Smooth muscle cell (in vitro differentiated cells): ENCODE measurements at regions not wholly inside any gene's neighbourhood (a gene's known extent, or its start where the extent isn't known, plus 50 kb on each side); places are given as distances from the start of the nearest gene placed in this dataset.

Experiments used
- DNase-seq: peaks from one replicate; lab custom pipeline; 2025; ENCODE audit not compliant: unreplicated experiment; lab: John Stamatoyannopoulos, UW
- H2AFZ ChIP-seq: fragments of 200-600 bp; sonication (generic); 2 replicates; pipeline ENCODE4 v1.6.0; 2016; ENCODE audit warnings: antibody characterized with exemption, low read depth, mild to moderate bottlenecking
- H3F3A ChIP-seq: fragments of 200-600 bp; sonication (generic); 2 replicates; pipeline ENCODE4 v1.6.0; 2017; ENCODE audit warnings: antibody characterized with exemption, low read depth
- H3K27ac ChIP-seq: fragments of 200-600 bp; sonication (generic); 2 replicates; pipeline ENCODE4 v1.5.1; 2016; ENCODE audit warnings: low read depth, mild to moderate bottlenecking
- H3K27me3 ChIP-seq: fragments of 200-600 bp; sonication (generic); 2 replicates; pipeline ENCODE4 v1.6.1; 2016; ENCODE audit warnings: low read depth, mild to moderate bottlenecking
- H3K36me3 ChIP-seq: fragments of 200-600 bp; sonication (generic); 2 replicates; pipeline ENCODE4 v1.5.1; 2016; ENCODE audit warnings: low read depth
- H3K4me1 ChIP-seq: fragments of 200-600 bp; sonication (generic); 2 replicates; pipeline ENCODE4 v1.5.1; 2016; ENCODE audit warnings: low read depth
- H3K4me2 ChIP-seq: fragments of 200-600 bp; sonication (generic); 2 replicates; pipeline ENCODE4 v1.6.0; 2016; ENCODE audit warnings: mild to moderate bottlenecking
- H3K4me3 ChIP-seq: fragments of 200-600 bp; sonication (generic); 2 replicates; pipeline ENCODE4 v1.5.1; 2016; ENCODE audit warnings: mild to moderate bottlenecking
- H3K79me2 ChIP-seq: fragments of 200-600 bp; sonication (generic); 2 replicates; pipeline ENCODE4 v1.6.0; 2016; ENCODE audit warnings: low read depth, mild to moderate bottlenecking
- H3K9ac ChIP-seq: fragments of 200-600 bp; sonication (generic); 2 replicates; pipeline ENCODE4 v1.6.0; 2016; ENCODE audit warnings: low read depth
- H3K9me3 ChIP-seq: fragments of 200-600 bp; sonication (generic); replicated peaks from 2 replicates; pipeline ENCODE4 v1.5.1; 2016; ENCODE audit warnings: low read depth
- H4K20me1 ChIP-seq: fragments of 200-600 bp; sonication (generic); 2 replicates; pipeline ENCODE4 v1.6.0; 2016; ENCODE audit warnings: low read depth
- CTCF ChIP-seq: fragments of 200-600 bp; sonication (generic); IDR thresholded peaks from 2 replicates; pipeline ENCODE4 v1.5.1; 2017; ENCODE audit warnings: borderline replicate concordance, mild to moderate bottlenecking, antibody characterized with exemption; ENCODE audit not compliant: insufficient read depth, poor library complexity, severe bottlenecking
- whole genome bisulfite sequencing: methylation state at CpG from one replicate; pipeline ENCODE4 v1.1.7; 2016; ENCODE audit warnings: low lambda C conversion rate; 5-methylcytosine and 5-hydroxymethylcytosine counted together

GRCh38 chr11:92527467-92527866 is 302.8 kb downstream of the FAT3 start:
- Histone ChIP-seq H3K36me3 (no peaks in the 10 kb centered on the region), H2AFZ (no peak overlapping the region), H4K20me1 (no peaks in the 10 kb centered on the region), H3K4me3 (no peak overlapping the region), H3K27ac (no peak overlapping the region), H3K4me1 (no peaks in the 10 kb centered on the region), H3K27me3 (no peaks in the 10 kb centered on the region), H3K9me3 (no peaks in the 10 kb centered on the region), H3K4me2 (no peak overlapping the region), H3K79me2 (no peaks in the 10 kb centered on the region), H3K9ac (no peak overlapping the region), H3F3A (peaks cover 4% of the 10 kb centered on the region)
- no peak for TF ChIP-seq CTCF
- no peak for DNase-seq

- 56% methylated on average over 6 of the region's 6 CpGs for WGBS
- no peak overlapping the region for H3K27ac ChIP-seq
- H3K9ac ChIP-seq, result no peak overlapping the region
Measured at GRCh38 chr11:92528001-92528400, 303.4 kb downstream of the FAT3 start.

GRCh38 chr11:92531065-92531739 is 306.6 kb downstream of the FAT3 start:
- H3K4me3 ChIP-seq, result no peak overlapping the region
- WGBS, result 94% methylated on average over 7 of the region's 7 CpGs
- TF ChIP-seq CTCF, result no peak
- H3K79me2 ChIP-seq, result no peaks in the 10 kb centered on the region
- peaks cover 4% of the 10 kb centered on the region for H3F3A ChIP-seq
- H2AFZ ChIP-seq, result no peak overlapping the region
- H3K36me3 ChIP-seq, result no peaks in the 10 kb centered on the region
- no peaks in the 10 kb centered on the region for H3K9me3 ChIP-seq
- no peaks in the 10 kb centered on the region for H4K20me1 ChIP-seq
- no peak for DNase-seq
- no peak overlapping the region for H3K9ac ChIP-seq
- no peak overlapping the region for H3K27ac ChIP-seq
- no peaks in the 10 kb centered on the region for H3K4me1 ChIP-seq
- H3K4me2 ChIP-seq, result no peak overlapping the region
- no peaks in the 10 kb centered on the region for H3K27me3 ChIP-seq

More at GRCh38 chr11:92528001-92528400, 303.4 kb downstream of the FAT3 start:
- no peak for TF ChIP-seq CTCF
- no peaks in the 10 kb centered on the region for H3K4me1 ChIP-seq
- no peaks in the 10 kb centered on the region for H3K36me3 ChIP-seq
- peaks cover 4% of the 10 kb centered on the region for H3F3A ChIP-seq
- H3K4me2 ChIP-seq, result peak overlapping the region; percentile 17
- H3K9me3 ChIP-seq, result no peaks in the 10 kb centered on the region
- peak overlapping the region; percentile 37 for H2AFZ ChIP-seq
- no peak for DNase-seq
- H3K79me2 ChIP-seq, result no peaks in the 10 kb centered on the region
- no peak overlapping the region for H3K4me3 ChIP-seq
- H4K20me1 ChIP-seq, result no peaks in the 10 kb centered on the region
- no peaks in the 10 kb centered on the region for H3K27me3 ChIP-seq
